ENCODE measurements at regions not wholly inside any gene's neighbourhood (a gene's known extent, or its start where the extent isn't known, plus 50 kb on each side); places are given as distances from the start of the nearest gene placed in this dataset.
"Not testable (repeated sequence)": the region's sequence is repeated elsewhere in the genome, so short reads cannot be mapped to it uniquely, and the experiment has no call there.

DNA sequence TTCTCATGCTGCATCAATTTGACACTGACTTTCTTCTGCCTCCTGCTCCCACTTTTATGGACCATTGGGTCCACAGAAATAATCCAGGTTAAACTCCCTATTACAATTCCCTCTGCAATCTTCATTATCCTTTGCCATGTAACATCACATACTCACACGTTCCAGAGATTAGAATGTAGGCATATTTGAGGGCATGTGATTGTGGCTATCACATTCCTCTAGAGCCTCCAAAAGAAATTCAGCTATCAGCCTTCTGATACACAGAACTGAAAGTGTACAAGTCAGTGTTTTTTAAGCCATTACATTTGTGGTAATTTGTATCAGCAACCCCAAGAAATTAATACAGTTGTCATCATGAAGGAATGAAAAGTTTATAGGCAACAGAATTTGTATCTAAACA is 892.4 kb downstream of the RPS29 start:
- DNase-seq = no peak

DNA sequence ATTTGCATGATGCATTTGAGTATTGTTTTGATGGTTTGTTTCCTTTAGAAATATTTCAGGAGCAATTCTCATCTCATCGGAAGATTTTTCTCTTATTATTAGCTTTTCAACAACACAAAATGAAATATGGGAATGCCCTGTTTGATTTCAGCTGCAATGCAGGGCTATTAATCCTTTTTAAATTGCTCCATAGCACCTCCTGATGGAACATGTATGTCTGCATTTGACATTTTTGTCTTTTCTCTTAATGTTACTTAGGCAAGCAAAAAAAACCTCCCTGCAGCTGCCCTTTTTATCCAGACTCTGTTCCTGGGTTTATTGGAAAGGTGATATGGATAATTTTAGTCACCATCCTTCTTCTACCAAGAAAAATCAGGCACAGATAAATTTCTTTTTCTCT is 895.8 kb downstream of the RPS29 start:
- DNase-seq = no peak

DNA sequence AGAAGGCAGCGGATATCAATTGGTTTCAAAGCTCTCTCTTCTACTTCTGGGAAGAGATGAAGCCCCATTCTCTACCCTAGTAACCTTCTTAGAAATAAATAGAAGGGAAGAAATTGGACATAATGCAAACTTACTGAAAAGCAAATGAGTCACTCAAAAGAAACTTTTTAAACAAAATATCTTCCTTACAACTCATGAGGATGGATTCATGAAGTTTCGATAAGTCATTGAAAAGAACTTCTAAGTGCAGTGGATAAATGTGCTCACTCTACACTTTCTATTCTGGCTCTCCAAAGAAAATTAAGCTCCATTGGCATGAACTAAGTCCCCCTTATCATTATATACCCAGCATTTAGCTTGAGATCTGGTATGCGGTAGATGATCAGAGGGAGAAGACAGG is 899.5 kb downstream of the RPS29 start:
- no peak for DNase-seq

DNA sequence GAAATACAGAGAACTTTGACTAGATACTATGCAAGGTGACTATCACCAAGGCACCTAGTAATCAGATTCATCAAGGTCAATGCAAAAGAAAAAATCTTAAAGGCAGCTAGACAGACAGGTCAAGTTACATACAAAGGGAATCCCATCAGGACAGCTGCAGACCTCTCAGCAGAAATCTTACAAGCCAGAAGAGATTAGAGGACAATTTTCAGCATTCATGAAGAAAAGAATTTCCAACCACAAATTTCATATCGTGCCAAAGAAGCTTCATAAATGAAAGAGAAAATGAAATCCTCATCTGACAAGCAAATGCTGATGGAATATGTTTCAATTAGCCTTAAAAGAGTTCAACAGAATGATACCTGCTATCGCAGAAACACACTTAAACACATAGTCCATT is 913.7 kb downstream of the RPS29 start:
- DNase-seq = no peak

DNA sequence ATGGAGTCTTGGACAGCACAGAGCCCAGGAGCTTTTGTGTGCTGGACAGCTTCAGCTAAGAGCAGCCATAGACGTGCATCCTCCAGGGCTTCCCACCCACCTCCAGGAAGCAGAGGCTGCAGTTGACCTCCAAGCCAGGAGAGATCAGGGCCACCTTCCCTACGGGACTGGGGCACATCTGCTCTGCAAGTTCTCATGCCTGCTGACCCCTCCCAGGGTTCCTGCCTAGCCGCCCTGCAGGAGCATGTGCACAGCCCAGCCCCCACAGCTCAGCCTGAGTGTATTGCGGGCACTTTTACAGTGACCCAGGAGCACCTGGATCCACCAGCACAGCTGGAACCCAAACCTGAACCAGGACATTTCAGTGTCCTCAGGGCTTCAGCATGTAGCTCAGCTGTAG is 915.2 kb downstream of the RPS29 start:
- no peak for DNase-seq

DNA sequence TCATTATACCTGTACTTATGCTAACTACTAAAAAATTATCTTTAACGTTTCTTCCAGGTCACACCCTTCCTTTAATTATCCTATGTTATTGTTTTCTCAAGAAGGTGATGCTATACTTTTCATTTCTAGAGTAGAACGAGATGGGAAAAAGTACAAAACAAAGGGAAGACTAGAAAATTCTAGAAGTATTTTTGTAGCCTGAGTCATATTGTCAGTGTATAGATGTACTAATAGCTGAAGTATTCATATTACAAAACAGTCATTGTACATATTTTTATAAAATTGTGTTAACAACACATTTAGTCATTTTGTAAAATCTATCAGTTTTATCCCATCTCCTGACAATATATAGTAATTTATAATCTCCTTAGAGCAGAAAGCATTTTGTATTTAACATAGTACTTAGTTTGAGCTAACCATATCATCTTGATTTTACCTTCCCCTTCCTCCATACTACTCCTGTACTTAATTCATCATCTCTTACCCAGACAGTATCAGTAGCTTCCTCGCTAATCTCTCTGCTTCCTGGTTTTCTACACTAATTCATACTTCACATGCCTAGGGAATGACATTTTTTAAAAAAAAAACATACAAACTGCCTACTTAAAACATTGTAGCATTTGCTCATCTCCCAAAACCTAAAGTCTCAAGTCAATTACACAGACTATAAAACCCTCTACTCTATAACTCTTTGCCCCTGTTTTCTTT is 920.9 kb downstream of the RPS29 start:
- no peak for DNase-seq

DNA sequence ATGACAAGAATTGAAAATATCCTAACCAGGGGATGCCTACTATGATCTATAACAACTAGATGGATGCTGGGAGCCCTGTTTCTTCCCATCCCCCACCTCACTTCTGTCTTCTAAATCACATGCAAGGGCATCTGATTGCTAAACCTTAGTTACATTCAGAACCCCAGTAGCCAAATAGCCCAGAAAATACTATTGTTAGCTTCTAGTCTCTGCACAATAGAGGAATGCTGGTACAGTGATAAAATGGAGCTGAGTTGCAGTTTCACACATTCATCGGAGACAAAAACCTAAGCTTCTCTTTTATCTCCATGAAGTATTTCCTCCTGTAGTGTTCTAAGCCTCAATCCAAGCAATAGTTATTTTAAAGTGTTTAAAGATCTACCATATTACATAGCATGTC is 942.9 kb downstream of the RPS29 start:
- no peak for DNase-seq

DNA sequence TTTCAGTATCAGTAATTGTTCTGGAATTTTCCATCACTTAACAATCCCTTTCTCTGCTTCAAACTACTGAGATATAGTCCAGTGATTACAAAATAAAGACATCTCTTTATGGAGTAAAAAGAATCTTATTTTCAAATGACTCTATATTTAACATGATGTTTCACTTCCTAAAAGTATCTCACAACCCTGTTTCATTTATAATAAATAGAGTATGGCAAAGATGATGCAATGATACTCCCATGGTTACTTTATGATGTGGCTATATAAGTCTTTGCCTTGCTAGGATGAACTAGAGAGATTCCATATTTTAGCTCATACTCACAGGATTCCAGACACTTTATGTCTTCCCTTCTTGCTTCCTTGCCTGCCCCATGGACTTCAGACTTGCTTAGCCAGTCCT is 953.5 kb upstream of the MDGA2 start:
- DNase-seq = no peak

DNA sequence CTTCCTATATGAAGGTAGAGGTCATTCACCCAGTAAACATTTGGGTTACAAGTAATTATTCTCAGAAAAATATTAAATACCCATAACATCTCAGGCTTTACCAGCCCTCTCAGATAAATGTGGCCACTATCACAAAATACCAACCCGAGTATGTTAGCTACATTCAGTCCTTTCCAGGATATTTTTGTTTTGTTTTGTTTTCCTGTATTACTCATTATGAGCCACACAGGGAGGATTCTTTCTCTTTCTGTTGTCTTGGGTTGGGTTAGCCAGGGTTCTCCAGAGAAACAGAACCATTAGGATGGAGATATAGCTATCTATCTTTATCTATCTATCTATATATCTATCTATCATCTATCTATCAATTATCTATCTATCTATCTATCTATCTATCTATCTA is 947.6 kb upstream of the MDGA2 start:
- DNase-seq = no peak

DNA sequence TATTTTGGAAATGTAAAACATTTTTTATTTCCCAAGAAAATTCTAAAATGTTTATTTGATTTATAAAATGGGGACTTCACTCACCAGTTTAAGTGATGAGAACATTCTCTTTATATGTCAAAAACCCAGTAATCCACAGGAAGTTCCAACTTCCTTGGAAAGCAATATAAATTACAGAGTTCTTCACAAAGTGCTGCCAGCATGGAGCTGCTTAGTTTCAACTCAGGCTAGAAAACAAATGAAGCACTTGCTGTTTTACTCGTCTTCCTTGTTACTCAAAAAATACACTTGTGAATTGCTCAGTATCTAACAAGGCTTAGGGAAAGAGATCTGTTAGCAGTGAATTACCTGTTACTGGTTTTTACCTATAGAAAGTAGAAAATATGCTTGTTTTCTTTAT is 942.7 kb upstream of the MDGA2 start:
- DNase-seq = no peak

DNA sequence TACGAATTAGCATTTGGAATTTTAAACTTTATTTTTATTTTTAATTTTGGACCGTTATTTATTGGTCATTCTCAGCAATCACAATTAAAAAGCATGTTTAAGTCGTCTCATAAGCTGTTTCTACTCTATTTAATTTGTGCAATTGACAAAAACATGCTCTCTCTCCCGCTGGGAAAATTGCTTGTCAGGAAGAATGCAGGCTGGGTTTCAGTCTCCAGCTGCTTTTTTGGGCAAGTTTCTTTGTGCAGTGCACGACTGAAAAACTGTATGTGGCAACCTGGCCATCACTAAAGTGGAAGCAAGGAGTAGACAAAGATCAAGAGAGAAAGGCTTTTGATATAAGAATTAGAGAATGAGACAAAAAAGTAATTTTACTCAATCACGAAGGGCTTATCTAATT is 941.5 kb upstream of the MDGA2 start:
- peak; percentile 28 for DNase-seq

DNA sequence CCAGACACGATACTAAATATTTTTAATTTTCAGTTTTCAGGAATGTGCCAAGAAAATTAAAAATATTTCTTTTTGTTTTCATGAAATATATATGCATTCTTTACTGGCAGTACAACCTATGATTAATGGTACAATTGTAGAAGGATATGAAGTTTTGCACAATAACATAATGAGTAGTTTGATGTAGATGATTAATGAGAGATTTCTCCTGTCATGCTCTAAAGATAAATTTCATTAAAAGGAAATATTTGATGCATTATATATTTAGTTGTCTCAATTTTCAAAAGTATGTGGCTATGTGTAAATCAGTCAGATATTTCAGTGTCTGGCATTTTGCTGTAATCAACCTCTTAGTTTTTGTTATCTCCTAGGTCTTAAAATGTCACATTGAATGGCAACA is 940.2 kb upstream of the MDGA2 start:
- DNase-seq = no peak

DNA sequence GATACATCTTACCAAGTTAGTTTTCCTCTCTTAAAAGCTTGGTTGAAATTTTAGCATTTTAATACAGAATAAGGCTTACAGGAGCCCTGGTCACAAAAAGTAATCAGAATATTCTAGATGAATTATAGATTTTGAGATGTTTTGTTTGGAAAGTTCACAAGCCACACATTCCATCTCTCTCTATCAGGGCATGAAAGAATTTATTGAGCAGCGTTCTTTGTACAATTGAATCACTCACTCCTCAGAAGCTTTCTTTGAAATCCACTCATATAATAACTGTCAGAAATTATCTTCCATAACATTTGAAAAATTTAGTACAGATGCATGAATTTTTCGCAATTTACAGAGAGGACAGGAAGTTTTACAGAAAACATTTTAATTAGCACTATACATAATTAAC is 938.6 kb upstream of the MDGA2 start:
- DNase-seq = no peak

DNA sequence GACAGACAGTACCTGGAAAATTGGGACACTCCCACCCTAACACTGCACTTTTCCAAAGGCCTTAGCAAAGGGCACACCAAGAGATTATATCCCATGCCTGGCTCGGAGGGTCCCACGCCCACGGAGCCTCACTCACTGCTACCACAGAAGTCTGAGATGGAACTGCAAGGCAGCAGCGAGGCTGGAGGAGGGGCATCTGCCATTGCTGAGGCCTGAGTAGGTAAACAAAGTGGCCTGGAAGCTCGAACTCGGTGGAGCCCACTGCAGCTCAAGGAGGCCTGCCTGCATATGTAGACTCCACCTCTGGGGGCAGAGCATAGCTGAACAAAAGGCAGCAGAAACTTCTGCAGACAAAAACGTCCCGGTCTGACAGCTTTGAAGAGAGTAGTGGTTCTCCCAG is 931.6 kb upstream of the MDGA2 start:
- not testable (repeated sequence) for DNase-seq

DNA sequence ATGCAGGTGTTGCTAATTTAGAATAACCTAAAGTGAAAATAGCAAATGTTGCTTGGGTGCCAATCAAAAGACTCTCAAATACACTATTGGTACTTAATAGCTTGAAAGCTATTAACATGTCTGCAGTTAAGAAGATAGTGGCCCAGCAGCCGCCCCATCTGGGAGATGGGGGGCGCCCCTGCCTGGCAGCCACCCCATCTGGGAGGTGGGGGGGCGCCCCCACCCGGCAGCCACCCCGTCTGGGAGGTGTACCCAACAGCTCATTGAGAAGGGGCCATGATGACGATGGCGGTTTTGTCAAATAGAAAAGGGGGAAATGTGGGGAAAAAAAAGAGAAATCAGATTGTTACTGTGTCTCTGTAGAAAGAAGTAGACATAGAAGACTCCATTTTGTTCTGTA is 923.1 kb upstream of the MDGA2 start:
- DNase-seq = no peak

DNA sequence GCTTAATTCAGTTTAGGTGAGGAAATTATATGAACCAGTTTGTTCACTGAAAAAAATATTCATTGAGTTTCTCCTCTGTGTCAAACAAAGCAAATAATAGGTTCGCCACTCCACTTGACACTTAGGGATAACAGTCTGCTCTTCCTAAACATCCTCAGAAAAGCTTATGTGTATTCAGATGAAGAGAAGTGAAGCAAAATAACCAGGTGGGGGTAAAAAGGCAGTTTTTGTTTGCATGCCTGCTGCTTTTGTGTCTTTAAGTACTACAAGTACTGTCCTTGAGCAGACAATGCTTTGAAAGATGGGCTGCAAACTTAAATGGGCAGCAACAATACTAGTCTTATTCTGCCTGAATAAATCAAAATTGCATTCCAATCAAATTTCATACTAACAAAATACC is 910.7 kb upstream of the MDGA2 start:
- no peak for DNase-seq

DNA sequence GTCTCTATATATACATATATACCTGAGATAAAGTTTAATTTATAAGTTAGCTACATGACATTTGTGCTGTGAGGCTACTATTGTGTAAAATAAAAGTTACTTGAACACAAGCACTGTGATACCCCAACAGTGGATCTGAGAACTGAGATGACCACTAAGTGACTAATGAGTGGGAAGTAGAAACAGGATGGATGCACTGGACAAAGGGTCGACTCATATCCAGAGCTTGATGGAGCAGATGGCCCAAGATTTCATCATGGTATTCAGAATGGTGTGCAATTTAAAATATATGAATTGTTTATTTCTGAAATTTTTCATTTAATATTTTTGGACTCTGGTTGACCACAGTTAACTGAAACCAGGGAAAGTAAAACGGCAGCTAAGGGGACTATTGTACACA is 908.6 kb upstream of the MDGA2 start:
- DNase-seq = no peak

DNA sequence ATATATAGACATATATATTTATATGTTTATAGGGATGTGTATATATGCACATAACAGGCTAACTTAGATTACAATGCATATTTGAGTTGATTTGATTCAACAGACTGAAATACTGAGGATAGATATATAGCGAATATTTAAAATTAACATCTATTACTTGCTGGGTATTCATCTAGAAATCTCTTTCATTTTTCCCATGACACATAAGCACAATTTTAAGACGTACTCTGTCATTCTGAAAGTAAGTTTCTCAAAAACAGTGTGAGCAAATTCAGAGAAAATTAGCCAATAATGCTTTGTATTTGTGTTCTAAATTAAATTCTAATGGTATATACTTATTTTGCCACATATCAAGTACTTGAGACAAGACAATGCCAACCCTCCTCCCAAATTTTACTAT is 907.5 kb upstream of the MDGA2 start:
- DNase-seq = no peak

DNA sequence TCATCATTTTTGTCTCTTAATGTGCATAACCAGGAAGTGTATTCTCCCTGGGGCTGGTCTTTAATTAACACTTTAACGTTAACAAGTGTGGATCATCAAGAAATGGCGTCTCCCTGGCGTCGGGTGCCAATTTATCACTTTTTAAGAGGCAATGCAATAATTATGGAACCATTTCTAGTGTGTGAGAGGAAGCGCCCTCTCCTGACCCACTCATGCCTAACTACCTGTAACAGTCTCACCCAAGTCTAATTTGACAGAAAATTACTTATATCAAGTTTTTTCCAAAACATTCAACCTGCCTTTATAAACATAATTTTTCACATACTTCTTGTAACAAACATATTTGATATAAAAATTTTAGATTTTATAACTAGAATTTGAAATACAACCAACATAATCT is 905.3 kb upstream of the MDGA2 start:
- DNase-seq = no peak

DNA sequence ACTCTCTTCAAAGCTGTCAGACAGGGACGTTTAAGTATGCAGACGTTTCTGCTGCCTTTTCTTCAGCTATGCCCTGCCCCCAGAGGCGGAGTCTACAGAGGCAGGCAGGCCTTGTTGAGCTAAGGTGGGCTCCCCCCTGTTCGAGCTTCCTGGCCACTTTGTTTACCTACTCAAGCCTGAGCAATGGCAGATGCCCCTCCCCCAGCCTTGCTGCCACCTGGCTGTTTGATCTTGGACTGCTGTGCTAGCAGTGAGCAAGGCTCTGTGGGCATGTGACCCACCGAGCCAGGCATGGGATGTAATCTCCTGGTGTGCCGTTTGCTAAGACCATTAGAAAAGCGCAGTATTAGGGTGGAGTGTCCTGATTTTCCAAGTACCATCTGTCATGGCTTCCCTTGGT is 900.4 kb upstream of the MDGA2 start:
- DNase-seq = peak; percentile 49

DNA sequence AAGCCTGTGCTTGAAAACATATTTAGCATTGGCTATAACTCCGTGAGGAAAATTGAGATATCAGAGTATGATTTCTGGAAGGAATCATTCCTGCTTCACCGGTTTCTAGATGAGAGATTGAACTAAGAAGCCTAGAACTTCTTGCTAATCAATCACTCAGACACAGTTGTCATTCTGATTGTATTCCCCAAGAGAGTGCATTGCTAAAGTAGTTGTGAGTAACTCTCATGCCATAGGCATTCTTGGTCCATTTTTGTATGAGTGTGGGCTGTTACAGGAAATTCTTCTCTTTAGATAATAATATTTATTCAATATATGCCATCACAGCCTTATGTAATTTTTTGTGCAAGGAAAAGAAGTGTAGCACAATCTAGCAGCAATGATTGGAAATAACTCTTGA is 893.3 kb upstream of the MDGA2 start:
- no peak for DNase-seq

DNA sequence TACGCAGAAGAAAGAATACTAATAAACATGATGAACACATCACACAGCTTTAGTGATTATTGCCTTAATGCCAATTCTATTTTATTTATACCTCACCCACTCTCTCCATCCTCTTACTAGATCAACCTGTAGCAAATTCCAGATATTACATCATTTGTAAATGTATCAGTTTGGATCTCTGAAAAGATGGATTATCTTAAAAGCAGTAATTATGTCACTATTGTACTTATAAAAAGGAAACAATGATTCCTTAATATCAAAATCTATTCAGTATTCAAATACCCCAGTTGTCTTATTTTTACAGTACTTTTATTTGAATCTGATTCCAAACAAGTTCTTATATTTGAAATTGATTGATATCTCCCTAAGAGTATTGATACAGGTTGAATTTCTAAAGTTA is 892.8 kb upstream of the MDGA2 start:
- DNase-seq = no peak

DNA sequence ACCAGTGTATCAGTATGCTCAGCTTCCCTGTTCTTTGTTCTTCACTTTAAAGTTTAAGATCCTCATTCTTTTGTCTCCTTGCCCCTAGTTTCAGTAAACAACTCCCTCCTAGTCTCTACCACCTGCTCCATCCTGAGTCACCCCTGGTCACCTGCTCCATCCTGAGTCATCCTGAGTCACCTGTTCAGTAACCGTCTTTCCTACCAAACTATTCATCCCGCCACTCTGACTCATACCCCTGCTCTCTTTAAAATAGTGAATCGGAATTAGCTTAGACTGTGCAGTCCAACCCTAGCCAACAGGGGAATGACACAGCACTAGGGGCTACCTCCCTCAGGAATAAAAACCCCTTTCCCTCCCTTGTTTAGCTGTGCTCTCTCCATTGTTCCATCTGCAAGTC is 888.1 kb upstream of the MDGA2 start:
- no peak for DNase-seq

DNA sequence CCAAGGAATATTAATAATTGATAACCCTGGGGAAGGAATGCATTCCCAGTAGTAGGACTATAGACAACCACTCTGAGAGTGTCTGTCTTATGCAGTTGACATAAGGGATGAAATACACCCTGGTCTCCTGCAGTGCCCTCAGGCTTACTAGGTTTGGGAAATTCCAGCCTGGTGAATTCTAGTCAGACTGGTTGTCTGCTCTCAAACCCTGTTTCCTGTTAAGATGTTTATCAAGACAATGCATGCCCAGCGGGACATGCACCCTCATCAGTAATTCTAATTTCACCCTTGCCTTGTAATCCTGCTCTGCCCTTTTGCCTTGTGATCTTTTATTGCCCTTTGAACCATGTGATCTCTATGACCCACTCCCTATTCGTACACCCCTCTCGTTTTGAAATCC is 886.0 kb upstream of the MDGA2 start:
- not testable (repeated sequence) for DNase-seq

DNA sequence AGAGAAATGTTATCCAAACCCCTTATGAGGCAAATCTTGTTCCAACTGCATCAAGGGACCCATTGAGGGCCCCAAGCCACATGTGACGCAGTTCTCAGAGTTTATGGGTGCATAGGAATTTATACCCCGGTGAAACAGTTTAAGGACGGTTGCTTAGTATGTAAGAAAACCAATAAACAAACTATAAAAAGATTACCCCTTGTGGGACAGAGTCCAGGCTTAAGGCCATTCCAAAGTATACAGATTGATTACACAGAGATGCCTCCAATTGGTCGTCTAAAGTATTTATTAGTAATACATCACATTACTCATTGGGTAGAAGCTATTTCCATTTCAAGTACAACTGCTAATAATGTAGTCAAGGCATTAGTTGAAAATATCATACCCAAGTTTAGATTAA is 885.0 kb upstream of the MDGA2 start:
- DNase-seq = no peak

DNA sequence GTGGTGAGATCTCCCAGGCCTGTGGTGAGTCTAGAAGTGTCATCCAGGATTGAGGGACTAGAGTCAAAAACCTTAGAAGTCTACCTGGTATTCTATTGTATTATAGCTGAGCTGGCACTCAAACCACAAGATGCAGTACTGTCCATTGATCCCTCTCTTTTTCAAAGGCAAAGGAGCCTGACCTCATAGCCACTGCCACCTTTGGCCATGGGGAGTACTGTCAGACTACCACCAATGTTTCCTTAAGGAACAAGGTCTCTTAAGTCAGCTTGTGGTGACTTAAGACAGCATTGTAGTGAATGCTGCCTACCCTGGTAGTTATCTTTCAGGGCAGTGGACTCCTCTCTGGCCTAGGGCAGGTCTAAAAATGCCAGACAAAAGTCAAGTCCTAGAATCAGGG is 878.0 kb upstream of the MDGA2 start:
- no peak for DNase-seq

Measured in NCI-H748 treated with DMSO at 0.1 percent for 48 hours (cell line).